Osteoblast (primary cell): ENCODE measurements at regions not wholly inside any gene's neighbourhood (a gene's known extent, or its start where the extent isn't known, plus 50 kb on each side); places are given as distances from the start of the nearest gene placed in this dataset.

Source experiments
- DNase-seq: peaks from one replicate; pipeline ENCODE4 v3.0.0; 2011; ENCODE audit warnings: low spot score, mixed read lengths; ENCODE audit not compliant: insufficient read length; ENCODE audit errors: missing footprints
- H2AFZ ChIP-seq: 2 replicates; pipeline ENCODE4 v1.6.0; 2011; ENCODE audit warnings: mild to moderate bottlenecking, low read length
- H3K27ac ChIP-seq: 2 replicates; pipeline ENCODE4 v1.5.1; 2011; ENCODE audit warnings: mild to moderate bottlenecking, low read depth, low read length, moderate library complexity
- H3K27me3 ChIP-seq: 2 replicates; pipeline ENCODE4 v1.6.0; 2012; ENCODE audit warnings: mild to moderate bottlenecking, control low read depth, inconsistent platforms, low read length, moderate library complexity; ENCODE audit not compliant: insufficient read depth
- H3K36me3 ChIP-seq: 2 replicates; pipeline ENCODE4 v1.5.1; 2011; ENCODE audit warnings: mild to moderate bottlenecking, low read length, control low read depth, moderate library complexity; ENCODE audit not compliant: insufficient read depth
- H3K4me1 ChIP-seq: 2 replicates; pipeline ENCODE4 v1.5.1; 2011; ENCODE audit warnings: mild to moderate bottlenecking, low read length, control low read depth, moderate library complexity; ENCODE audit not compliant: insufficient read depth
- H3K4me2 ChIP-seq: 2 replicates; pipeline ENCODE4 v1.6.0; 2011; ENCODE audit warnings: mild to moderate bottlenecking, low read length; ENCODE audit not compliant: insufficient read depth
- H3K4me3 ChIP-seq: fragments of 200-600 bp; sonication (generic); 3 replicates; pipeline ENCODE4 v1.5.1; 2012; ENCODE audit warnings: mild to moderate bottlenecking, low read length, inconsistent platforms; ENCODE audit not compliant: insufficient read depth
- H3K79me2 ChIP-seq: 2 replicates; pipeline ENCODE4 v1.6.0; 2012; ENCODE audit warnings: mild to moderate bottlenecking, low read length, control low read depth, inconsistent platforms; ENCODE audit not compliant: insufficient read depth
- H3K9me3 ChIP-seq: 2 replicates; pipeline ENCODE4 v1.5.1; 2011; ENCODE audit warnings: low read depth, low read length, control low read depth
- H4K20me1 ChIP-seq: 2 replicates; pipeline ENCODE4 v1.6.0; 2012; ENCODE audit warnings: mild to moderate bottlenecking, low read length, control low read depth; ENCODE audit not compliant: insufficient read depth
- CTCF ChIP-seq: IDR thresholded peaks from 2 replicates; pipeline ENCODE4 v1.5.1; 2011; ENCODE audit warnings: mild to moderate bottlenecking, low read depth, low read length, moderate library complexity; ENCODE audit errors: extremely low read depth

DNA sequence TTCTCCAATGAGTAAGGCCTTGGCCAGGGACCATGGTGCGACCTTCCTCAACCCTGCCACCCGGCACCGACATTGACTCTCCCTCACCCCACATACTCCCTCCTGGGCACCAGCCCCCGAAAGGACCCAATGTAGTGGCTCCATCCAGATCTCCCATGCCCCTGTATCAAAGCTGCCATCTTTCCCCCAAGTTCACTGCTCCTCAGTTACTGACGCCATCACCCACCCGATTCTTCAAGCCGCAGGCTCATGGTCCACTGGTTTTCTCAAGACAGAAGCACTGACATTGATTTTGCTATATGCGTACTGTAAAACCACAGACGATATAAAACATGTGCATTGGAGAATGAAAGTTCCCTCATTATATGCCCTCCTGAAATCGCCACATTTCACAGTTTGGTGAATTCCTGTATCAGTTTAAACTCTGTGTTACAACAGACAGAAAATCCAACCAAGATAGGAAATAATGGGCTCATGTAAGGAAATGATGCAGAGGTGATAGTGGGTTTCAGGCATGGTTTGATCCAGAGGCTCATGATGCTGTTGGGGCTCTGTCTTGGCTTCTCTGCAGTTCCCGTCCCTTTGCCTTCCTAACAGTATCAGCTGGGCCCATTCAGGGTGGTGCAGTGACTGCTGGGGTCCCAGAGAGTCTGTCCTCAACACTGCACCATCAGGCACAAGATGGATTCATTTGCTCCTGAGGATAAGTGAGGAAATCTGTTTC lies 207.3 kb upstream of the IER5L start:
- Histone ChIP-seq H3K27ac (no peak overlapping the region), H3K4me2 (no peak overlapping the region), H4K20me1 (no peaks in the 10 kb centered on the region), H3K27me3 (no peaks in the 10 kb centered on the region), H3K4me3 (no peak overlapping the region), H3K36me3 (no peaks in the 10 kb centered on the region), H3K4me1 (peaks cover 5% of the 10 kb centered on the region), H3K79me2 (no peaks in the 10 kb centered on the region), H3K9me3 (no peaks in the 10 kb centered on the region), H2AFZ (no peak overlapping the region)
- TF ChIP-seq CTCF: no peak
- peak; percentile 80 for DNase-seq

DNA sequence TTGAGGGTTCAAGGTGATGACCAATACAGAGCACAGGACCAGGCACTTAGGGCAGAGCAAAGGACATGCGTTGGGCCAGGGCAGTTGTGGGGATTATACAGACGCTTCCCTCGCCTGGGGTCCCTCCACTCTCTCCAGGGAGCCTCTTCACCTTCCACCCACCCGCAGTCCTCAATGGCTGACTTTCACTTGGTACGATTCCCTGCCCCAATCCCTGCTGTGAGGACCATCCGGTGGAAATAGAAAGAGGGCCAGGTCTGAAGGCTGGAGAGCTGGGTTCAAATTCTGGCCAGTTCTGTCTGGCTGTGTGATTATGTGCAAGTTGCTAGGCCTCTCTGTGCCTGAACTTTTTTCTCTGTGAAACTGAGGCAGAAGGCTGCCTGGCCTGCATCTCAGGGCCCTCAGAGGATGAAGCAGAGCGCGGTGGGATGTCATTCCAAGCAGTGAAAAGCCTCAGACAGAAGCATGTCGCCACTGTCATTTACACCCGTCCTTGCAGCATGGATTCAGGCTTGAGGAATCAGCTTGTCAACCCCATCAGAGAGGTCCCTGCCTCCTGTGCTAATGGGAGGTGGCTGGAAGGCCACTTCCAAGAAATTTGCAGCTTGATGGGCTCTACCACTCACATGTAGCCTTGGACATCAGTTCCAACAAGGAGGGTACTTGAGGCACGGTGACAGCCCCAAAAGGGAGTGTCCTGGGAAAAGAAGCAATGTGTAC lies 206.6 kb upstream of the IER5L start:
- TF ChIP-seq CTCF: no peak
- H3K36me3 ChIP-seq: no peaks in the 10 kb centered on the region
- H3K4me2 ChIP-seq: no peak overlapping the region
- H2AFZ ChIP-seq: no peak overlapping the region
- H3K9me3 ChIP-seq: no peaks in the 10 kb centered on the region
- H3K27ac ChIP-seq: no peak overlapping the region
- no peaks in the 10 kb centered on the region for H3K79me2 ChIP-seq
- H3K4me3 ChIP-seq: no peak overlapping the region
- no peaks in the 10 kb centered on the region for H4K20me1 ChIP-seq
- no peaks in the 10 kb centered on the region for H3K27me3 ChIP-seq
- H3K4me1 ChIP-seq: peaks cover 5% of the 10 kb centered on the region
- peak; percentile 38 for DNase-seq

DNA sequence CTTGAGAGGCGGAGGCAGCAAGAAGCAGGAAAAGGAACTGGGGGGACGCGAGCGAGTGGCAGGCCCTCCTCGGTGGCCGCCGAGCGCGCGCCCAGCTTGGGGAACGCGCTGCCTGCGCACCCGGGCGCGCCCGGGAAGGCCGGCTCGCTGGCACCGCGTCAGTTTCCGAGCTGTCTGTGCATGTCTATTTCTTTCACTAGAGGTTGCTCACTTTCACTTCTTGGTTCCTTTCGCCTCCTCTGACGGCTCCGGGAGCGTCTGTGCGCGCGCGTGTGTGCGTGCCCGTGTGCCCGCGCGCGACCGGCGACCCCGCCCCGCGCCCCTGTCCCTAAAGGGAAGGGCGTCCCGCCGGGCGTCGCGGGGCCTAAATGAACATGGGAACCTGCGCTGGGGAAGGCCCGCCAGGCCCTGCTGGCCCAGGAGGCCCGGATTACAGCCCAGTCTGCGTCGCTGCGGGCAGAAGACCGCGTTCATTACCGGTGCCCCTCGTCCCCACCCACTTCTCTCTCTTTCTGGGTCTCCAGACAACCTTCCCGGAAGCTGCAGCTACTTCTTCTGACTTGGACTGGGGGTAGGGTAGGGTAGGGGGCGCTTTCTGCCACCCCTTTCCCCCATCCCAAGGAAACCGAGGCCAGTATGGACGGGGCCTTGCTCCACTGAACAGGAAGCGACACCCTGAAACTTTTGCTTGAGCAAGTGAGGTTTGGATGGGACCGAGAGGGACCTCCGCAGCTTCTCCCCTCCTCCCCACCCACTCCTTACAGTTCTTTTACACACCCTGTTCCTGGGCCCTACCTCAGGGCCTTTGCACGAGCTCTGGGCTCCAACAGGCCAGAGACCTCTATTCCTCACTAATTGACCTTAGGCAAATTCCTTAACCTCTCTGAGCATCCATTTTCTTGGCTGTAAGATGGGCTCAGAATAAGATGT lies 205.8 kb upstream of the IER5L start:
- Histone ChIP-seq H3K36me3 (no peaks in the 10 kb centered on the region), H3K4me1 (peaks cover 5% of the 10 kb centered on the region), H3K27me3 (no peaks in the 10 kb centered on the region), H3K79me2 (no peaks in the 10 kb centered on the region), H2AFZ (peak overlapping the region; percentile 89), H3K27ac (peak overlapping the region; percentile 51), H3K9me3 (no peaks in the 10 kb centered on the region), H3K4me2 (peak overlapping the region; percentile 85), H4K20me1 (no peaks in the 10 kb centered on the region), H3K4me3 (peak overlapping the region; percentile 73)
- DNase-seq: peak; percentile 97
- TF ChIP-seq CTCF: no peak
